SK-N-SH (cell line): ENCODE measurements at regions not wholly inside any gene's neighbourhood (a gene's known extent, or its start where the extent isn't known, plus 50 kb on each side); places are given as distances from the start of the nearest gene placed in this dataset.

Experiments used
- CTCF ChIP-seq: fragments of 200-600 bp; sonication (generic); IDR thresholded peaks from 2 replicates; pipeline ENCODE4 v1.6.1; 2017; ENCODE audit warnings: antibody characterized with exemption, mild to moderate bottlenecking, moderate library complexity
- ELF1 ChIP-seq: IDR thresholded peaks from 2 replicates; pipeline ENCODE4 v1.4.0; 2012
- EP300 ChIP-seq, 2 experiments: IDR thresholded peaks; 2 replicates each; pipeline versions ENCODE4 v1.4.0 to v1.6.1; 2012; ENCODE audit warnings: borderline replicate concordance in 1 of 2, low read depth in 1 of 2, low read length in 1 of 2
- JUND ChIP-seq: IDR thresholded peaks from 2 replicates; pipeline ENCODE4 v1.4.0; 2012
- MAX ChIP-seq: IDR thresholded peaks from 2 replicates; pipeline ENCODE4 v1.4.0; 2012; ENCODE audit warnings: low read depth
- PBX3 ChIP-seq: IDR thresholded peaks from 2 replicates; pipeline ENCODE4; 2012
- POLR2AphosphoS5 ChIP-seq: IDR thresholded peaks from 2 replicates; pipeline ENCODE4 v1.6.1; 2012; ENCODE audit warnings: low read depth, low read length

GRCh38 chr16:86667035-86667434, 88.7 kb downstream of the FOXL1 start:
- TF ChIP-seq CTCF (no peak), MAX (no peak), EP300 (IDR thresholded peaks at IDR 0.05; ENCODE audit: borderline replicate concordance in 1 of 2, low read depth in 1 of 2, low read length in 1 of 2) (no peak), JUND (no peak), POLR2AphosphoS5 (no peak), ELF1 (no peak), PBX3 (no peak)
